HG03565 (cell line): ENCODE measurements at regions not wholly inside any gene's neighbourhood (a gene's known extent, or its start where the extent isn't known, plus 50 kb on each side); places are given as distances from the start of the nearest gene placed in this dataset.

Source experiments
- ATAC-seq: cut with Tn5 transposase; IDR thresholded peaks from one replicate; pipeline ENCODE4 v1.9.1; 2021; ENCODE audit warnings: mild to moderate bottlenecking, moderate library complexity; ENCODE audit not compliant: unreplicated experiment

DNA sequence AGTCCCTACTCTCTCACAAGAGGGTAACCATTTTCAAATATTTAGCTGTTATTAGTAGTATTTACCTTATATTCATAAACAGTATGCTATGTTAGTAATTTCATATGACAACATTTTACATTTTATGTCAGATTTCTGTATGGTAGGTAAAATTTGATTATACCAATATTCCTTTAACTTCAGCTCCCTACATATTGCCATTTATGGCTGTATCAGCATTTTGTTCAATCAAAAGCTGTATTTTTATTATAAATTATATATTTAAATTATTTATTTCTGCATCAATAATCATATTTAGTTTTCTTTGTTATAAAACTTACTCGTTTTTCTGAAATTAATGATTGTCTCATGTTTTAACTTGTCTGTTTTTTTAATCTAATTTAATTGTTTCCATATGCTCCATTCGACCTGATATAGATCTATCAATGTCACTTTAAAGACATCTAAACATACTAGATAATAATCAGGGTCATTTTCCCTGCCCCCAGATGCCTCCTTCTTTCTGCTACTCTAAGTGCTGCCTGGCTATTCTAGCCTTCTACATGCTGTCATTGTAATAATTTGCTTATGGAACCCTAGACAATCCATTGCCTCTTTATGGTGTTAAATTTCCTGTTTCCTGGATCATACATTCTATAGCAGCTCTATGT is 1976.7 kb upstream of the ADGRL3 start:
- ATAC-seq = no peak

DNA sequence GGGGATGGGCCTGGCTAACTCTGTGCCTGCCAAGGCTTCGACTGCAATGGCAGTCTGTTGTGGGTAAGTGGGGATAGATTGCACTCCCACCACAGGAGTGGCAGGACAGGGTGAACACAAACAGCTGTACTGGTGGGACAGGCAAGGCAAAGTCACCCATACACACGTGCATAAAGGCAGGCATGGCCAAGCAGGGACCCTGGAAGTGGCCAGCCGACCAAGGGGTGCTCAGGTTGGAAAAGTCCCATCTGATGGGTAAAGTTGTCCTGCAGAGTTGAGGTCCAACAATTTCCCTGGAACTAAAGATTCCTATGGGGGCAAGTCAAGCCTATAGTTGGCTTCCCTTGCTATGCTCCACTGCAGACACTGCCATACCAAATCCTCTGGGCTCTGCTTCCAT is 1961.9 kb upstream of the ADGRL3 start:
- ATAC-seq = no peak

DNA sequence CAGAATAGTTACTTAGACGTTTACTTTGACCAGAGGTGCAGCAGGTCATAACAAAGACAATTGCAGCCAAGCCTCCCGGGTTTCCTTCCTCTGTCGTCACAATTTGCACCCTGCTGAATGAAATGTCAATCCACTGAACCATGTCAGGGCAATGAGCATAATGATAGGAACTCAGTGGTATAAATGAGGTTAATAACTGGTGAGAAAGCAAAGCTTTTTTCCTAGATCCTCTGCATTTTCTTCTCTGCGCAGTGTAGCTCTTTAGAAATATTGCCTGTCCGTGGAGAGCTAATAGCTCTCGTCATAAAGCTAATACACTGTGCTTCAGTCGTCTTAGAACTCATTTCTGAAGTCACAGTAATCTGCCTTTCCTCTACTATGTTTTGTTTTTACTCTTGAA is 1960.1 kb upstream of the ADGRL3 start:
- no peak for ATAC-seq

DNA sequence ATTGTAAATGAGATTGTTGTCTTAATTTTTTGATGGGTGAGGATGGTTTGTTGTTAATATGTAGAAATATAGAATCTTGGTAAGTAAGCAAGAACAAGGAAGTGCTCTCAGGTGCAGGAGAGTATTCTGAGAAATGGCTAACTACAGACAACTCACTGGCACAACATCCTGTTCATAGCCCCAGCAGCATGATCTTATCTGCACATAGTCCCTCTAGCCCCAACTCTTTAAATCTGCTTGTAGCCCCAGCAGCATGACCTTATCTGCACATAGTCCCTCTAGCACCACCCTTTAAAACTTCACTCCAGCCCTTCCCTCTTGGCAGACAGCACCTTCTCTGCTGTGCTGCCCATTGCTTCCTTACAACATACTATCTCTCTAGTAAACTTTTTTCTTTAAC is 1957.1 kb upstream of the ADGRL3 start:
- no peak for ATAC-seq

DNA sequence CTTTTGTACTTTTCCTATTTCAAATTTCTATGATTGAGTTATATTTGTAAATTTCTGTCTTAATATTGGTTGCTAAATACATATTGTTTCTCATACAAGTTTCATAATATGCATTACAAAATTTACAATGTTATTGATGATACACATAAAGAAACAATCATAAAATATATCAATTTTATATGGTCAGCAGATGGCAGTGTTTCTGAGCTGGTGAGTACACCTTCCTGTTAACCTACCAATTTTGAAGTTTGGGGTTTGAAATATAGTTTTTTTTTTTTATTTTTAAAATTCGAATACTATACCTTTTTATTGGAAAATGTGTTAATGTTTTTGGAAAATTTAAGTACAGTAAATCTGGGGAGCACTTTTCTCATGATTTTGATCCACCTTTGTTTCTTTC is 1953.1 kb upstream of the ADGRL3 start:
- ATAC-seq = no peak

DNA sequence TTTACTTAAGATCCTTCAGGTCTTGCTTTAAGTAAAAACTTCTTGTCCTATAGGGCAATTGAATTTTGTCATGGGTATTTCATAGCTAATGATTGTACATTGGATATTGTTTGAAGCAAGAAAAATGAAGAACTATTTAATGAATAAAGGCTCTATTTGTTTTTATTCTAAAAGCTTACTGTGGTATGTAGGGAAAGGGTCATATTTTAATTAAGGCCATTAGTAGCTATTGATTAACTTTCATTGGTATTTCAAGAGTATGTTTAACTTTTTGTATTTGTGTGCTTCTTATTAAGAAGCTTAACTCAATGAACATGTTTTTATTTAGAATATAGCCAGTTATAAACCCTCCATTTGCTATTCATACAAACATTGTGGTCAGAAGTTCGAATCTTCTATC is 1951.8 kb upstream of the ADGRL3 start:
- no peak for ATAC-seq

DNA sequence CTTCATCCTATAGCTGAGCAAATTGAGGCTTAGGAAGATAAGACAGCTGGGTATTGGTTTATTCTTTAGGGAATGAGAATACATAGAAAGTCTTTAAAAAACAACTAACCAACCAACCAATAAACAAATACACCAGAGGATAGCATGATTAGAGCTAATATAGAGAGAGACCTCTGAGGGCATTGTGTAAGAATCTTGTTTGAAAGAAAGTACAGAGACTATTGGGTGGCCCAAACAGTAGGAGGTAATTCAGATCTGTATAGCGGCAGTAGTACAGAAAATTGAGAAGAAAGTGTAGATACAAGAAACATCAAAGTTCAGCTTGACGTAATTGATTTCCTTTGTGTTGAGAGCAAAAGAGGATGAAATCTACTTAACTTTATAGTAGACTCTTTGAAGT is 1951.0 kb upstream of the ADGRL3 start:
- ATAC-seq = no peak

DNA sequence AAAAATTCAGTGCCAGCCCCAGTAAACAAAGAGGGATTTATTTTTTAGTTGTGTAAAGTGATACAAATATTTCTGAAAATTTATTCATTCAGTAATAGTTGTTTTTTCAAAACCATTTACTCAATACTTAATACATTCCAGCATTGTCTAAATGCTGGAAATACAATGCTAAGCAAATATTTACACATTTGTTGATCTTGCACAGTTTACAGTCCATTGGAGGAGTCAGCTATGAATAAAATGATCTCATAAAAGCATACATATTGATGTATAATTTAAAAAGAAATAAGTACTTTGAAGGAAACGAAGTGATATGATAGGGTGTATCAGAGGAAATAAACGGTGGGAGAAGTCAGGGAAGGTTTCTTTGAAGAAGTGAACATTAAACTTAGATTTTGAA is 1942.1 kb upstream of the ADGRL3 start:
- no peak for ATAC-seq

DNA sequence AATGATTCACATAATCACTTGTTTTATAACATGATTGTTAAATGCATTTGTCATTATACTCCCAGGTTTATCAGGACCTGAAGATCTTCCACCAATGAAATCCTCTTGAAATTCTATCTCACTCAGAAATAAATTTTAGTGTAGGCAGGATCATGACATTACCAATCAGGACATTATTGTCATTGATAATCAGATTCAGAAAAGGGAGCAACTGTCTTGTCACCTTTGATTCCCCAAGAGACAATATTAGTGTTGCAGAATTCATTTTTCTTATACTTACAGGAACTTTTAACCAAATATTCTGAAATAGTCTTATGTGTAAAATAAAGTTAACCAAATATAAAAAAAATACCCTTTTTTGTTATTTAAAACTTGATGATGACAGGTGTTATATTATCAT is 1892.5 kb upstream of the ADGRL3 start:
- ATAC-seq = no peak

DNA sequence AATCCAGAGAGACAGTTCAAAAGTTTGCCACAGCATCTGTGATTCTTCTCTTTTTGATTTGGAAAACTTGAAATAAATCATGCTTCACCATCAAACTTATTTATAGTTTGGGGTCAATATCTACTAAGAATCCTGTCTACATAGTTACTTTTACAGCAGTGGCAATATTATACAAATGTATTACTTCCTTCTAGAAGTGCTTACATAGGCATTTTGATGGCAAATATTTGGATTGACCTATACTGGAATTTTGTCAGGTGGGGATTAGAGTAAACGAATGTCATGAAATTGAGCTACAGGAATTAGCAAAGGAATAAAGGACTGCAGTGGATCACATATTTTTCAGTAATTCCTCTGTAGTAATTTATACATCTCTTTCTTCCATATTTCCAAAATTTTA is 1885.5 kb upstream of the ADGRL3 start:
- ATAC-seq = no peak

DNA sequence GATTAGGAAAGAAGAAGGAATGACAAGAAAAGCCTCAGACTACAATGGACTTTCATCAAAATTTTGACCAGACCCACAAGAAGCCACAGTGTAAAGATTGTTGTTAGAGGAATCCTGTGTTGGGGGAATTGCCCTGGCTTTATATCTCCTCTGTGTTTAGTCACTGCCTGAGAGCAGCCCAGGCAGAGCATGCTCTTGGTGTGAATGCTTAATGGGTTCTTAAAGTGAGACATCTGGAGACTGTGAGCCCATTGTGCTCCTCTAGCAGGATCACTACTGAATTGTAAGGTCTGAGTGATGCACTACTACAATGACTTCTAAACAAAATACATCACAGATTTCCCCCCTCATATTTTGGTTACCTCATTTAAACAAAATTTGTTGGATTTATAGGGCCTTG is 1860.5 kb upstream of the ADGRL3 start:
- ATAC-seq = no peak

DNA sequence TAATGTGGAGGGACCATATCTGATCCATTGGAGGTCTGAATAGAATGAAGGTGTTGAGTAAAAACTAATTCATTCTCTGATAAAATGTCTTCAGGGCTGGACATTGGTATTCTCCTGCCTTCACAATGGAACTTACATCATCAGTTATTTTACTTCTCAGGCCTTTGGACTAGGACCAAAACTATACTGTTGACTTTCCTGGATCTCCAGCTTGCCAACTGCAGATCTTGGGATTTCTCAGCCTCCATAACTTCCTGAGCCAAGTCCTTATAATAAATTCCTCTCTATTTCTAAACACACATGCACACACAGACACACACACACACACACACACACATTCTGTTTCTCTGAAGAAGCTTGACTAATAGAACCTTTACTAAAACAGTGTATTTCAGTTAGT is 1858.6 kb upstream of the ADGRL3 start:
- no peak for ATAC-seq

DNA sequence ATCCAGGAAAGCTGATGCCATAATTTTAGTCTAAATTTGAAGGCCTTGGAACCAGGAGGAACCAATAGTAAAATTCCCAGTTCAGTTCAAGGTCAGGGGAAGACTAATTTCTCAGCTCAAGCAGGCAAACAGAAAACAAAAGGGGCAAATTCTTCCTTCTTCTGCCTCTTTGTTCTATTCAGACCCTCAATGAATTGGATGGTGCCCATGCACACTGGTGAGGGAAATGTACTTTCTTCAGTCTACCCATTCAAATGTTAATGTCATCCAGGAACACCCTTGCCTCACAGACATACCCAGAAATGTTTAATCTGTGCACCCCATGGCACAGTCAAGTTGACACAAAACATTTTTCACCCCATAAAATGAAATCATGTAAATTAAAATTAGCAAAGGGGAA is 1851.2 kb upstream of the ADGRL3 start:
- ATAC-seq = no peak

DNA sequence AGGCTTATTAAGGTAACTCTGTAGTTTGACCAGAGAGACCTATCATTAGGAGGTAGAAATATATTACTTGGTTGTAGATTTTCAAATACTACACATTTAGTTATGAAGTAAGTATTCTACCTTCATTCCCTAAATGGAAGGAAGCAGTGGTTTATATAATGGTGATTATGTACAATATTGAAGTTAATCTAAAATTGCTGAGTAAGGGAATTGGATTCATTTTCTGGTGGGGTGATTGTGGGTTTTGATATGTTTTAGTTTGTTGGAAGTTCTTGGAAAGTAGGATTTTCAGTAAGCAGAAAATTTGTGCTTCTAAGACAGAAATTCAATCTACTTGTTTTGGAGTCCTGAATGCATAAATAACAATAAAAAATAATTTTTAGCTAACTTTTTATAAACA is 1830.9 kb upstream of the ADGRL3 start:
- ATAC-seq = no peak

DNA sequence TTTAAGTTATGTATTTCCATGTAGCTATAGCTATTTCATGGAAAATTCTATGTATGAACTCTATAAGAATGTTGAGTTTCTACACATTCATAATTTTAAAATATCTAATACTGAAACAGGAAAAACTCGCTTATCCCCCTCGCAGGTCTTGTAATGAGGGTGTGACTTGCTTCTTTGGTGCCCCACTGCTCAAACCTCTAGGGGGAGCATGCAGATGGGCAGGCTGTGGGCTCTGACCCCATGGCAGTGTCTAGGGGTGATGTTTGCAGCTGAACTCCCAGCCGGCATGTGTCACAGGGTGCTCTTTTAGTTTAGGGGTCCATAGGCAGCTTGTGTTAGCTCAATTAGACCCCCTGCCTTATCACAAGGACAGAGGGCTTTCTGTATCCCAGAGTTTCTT is 1825.7 kb upstream of the ADGRL3 start:
- no peak for ATAC-seq

DNA sequence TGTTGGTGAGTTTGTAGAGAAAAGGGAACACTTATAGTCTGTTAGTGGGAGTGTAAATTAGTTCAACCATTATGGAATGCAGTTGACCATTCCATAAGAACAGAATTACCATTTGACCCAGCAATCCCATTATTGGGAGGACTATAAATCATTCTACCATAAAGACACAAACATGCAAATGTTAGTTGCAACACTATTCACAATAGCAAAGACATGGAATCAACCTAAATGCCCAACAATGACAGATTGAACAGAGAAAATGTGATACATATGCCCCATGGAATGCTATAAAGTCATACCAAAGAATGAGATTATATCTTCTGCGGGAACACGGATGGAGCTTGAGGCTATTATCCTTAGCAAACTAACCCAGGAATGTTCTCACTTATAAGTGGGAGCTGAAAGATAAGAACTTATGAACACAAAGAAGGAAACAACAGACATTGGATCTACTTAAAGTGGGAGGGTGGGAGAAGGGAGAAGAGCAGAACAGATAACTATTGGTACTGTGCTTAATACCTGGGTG is 1819.2 kb upstream of the ADGRL3 start:
- ATAC-seq = no peak

DNA sequence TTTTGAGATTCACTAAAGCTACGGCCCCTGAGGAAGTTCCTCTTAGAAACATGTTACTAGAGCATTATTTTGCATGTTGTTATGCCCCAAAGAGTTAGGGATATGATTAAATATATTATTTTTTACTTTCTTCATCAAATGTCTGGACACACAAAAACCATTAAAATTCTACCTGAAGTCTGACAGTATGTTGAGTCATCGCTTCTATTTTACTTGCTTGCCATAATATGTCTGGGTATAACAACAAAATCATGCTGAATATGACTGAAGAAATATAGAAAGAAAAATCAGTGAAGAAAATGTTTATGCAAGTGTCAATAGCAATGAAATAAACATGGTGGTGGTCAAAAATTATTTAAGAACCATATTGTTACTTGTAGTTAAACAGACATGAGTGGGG is 1818.5 kb upstream of the ADGRL3 start:
- no peak for ATAC-seq

DNA sequence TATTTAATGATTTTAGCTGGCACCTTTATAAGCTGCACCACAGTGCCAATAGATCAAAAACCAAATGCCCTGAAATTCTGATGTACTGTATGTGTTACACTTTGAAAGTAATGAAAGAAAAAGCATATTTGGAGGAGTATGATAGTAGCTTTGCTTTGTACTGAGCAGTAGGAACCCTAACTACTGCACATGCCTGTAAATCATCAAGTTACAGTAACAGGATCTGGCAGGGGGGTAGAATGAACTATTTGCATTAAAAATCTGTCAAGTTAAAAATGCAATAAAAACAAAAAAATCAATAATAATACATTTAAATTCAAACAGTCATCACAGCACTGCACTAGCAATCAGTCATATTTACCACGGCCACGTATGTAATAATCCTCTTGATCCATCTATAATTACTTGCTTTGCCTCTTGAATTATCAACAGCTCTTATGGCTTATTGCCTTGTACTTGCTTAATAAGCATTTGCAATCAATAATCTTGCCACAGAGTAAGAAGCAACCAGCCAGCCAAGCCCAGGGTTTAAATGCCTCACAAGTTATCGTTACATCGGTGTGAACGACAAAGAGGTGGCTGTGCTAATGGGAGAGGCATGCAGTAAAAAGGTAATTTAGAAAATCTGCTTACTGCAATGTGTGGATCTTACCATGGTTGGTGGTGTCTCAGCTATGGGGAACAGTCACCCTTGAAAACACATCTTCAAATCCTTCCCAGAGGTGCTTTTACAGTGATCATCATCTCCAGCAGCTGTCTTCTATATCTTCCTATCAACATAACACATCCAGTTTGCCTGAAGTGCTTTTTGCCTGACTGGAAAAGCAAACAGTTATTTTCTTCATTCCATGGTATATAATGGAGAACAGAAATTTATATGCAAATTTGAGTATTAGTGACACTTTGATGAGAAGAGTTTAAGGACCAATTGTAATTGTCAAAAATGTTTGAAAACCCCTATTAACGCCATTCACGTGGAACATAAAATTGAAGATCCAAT is 1812.1 kb upstream of the ADGRL3 start:
- no peak for ATAC-seq

DNA sequence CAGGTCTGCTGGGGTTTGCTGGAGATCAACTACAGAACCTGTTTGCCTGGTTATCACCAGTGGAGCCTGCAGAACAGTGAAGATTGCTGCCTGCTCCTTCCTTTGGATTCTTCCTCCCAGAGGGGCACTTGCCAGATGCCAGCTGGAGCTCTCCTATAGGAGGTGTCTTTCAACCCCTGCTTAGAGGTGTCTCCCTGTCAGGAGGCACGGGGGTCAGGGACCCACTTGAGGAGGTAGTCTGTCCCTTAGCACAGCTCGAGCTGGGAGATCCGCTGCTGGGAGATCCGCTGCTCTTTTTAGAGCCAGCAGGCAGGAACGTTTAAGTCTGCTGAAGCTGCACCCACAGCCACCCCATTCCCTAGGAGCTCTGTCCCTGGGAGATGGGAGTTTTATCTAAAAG is 1806.3 kb upstream of the ADGRL3 start:
- no peak for ATAC-seq

DNA sequence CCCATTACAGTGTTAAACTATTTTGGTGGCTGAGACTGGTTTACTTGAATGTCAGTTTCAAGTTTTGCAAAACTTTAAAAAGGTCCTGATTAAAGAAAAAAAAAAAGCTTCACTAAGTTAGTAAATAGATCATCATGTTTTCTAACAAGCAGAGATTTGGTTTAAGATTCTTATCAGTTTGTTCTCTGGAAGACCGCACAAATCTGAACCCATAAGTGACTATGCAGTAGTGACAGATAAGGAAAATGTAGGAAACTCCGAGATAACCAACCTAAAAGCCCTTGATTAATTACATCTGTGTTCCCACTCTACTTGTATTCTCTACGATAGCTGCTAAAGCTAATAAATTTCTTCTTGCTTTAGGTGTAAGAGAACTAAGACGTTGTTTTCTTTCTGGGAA is 1799.8 kb upstream of the ADGRL3 start:
- no peak for ATAC-seq

DNA sequence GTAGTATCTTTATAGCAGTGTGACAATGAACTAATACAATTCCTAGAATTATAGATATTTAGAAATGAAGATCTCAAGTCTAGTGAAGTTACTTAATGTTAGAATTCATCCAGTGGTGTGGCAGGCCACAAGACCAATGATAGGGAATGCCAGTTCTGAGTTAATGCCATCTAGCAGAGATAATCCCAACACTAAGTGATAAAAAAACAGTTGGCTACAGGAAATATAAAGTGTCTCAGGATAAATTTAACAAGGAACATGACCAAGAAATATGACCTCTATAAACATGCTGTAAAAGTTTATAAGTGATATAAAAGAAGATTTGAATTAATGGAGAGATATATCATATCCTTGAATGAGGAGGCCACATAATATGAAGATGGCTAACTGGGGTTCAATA is 1790.5 kb upstream of the ADGRL3 start:
- no peak for ATAC-seq

DNA sequence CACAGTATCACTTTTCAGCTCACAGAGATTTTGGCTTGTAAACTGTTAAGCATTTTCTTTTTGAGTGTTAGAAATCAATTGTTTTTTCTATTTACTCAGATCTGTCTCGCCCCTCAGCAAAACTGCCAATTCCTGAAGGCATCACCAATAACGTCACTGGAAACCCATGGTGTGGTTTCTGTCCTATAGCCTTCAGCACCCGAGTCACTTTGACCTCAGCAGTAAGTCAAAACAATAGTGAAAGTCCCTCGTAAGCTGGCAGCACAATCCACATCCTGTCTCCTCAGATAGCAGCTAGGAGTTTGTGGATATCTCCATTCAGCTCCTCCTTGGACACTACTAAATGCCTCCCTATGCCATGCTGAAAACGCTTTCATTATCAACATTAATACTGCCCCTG is 1787.4 kb upstream of the ADGRL3 start:
- ATAC-seq = no peak
